ENCODE measurements at regions not wholly inside any gene's neighbourhood (a gene's known extent, or its start where the extent isn't known, plus 50 kb on each side); places are given as distances from the start of the nearest gene placed in this dataset.

DNA sequence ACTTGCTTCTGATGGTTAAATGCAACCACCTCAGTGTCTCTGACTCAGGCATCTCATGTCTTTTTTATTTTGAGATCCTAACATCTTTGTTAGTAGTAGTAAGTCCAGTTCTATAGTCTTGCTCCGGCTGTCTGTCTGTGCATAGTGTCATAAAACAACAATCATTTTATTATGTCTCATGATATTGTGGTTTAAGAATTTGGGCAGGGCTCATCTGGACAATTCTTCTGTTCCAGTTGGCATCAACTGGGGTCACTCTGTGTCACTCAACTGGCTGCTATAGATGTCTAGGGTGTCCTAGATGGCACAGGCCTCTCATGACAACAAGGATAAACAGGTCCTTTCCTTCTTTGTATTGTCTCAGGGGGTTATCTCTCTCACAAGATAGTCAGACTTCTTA is 299.6 kb upstream of the ZNF521 start:
- H3K4me1 Mint-ChIP-seq, result no peaks in the 10 kb centered on the region
- peaks cover 2% of the 10 kb centered on the region for H3K27me3 Mint-ChIP-seq
- H3K4me3 Mint-ChIP-seq, result no peak overlapping the region
- H3K9me3 Mint-ChIP-seq, result peaks cover 6% of the 10 kb centered on the region
- H3K27ac Mint-ChIP-seq, result no peak overlapping the region
- H3K36me3 Mint-ChIP-seq, result no peaks in the 10 kb centered on the region
- ATAC-seq (ENCODE audit: low read depth) (no peak), DNase-seq (ENCODE audit: low spot score in 2 of 2) (no peak)

DNA sequence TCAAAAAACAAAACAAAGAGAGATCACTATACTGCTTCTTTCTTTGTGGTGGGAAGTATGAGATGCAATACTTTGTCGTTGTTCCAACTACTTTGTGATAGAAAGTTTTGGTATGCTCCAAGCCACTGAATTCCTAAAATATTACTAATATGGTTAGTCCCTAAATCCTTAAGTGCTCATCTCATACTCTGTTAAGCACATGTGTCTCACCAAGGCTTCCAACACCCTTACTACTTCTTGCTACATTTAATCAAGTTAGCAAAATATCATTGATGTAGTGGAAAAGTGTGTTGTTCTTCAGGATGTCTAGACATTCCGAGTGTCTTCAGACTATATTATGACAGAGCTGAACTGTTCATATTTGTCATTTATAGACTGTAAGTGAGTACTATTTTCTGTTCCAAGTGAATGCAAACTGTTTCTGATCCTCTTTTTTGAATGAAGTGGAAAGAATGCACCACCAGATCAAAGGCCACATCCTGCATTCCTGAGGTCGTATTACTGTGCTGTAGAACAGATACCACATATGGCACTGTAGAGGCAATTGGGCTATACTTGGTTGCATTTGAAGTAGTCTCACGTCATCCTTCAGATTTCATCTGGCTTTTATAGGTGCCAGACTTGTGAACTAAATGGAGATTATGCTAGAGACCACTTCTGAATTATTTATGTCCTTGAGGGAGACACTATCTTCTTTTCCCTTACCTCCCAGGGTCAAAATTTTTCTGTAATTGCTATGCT is 298.4 kb upstream of the ZNF521 start:
- no peaks in the 10 kb centered on the region for H3K4me1 Mint-ChIP-seq
- H3K27me3 Mint-ChIP-seq, result peaks cover 5% of the 10 kb centered on the region
- H3K27ac Mint-ChIP-seq, result no peak overlapping the region
- H3K4me3 Mint-ChIP-seq, result no peak overlapping the region
- H3K36me3 Mint-ChIP-seq, result no peaks in the 10 kb centered on the region
- peaks cover 7% of the 10 kb centered on the region for H3K9me3 Mint-ChIP-seq
- no peak for DNase-seq (ENCODE audit: low spot score in 2 of 2)
- no peak for ATAC-seq (ENCODE audit: low read depth)

DNA sequence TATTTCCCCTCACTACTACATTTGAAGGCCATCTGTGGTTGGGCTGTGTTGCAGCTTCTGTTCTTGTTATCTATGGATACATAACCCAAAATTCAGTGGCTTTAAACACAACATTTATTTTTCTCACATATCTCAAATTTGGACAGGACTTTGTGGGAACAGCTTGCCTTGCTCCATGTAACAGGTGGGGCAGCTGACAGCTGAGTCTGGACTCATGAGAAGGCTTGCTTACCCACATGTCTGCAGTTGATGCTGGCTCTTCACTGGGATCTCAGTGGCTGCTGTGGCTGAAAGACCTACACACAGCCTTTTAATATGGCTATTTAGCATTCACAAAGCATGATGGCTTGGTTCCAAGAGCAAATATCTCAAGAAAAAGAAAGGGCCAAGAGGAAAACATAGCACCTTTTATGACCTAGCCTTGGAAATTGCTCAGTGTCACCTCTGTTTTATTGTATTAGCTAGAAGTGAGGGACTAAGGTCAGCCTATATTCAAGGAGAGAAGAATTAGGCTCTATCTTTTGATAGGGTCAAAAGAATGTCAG is 296.8 kb upstream of the ZNF521 start:
- no peaks in the 10 kb centered on the region for H3K4me1 Mint-ChIP-seq
- ATAC-seq (ENCODE audit: low read depth) (no peak), DNase-seq (ENCODE audit: low spot score in 2 of 2) (no peak)
- H3K27ac Mint-ChIP-seq, result no peak overlapping the region
- no peaks in the 10 kb centered on the region for H3K36me3 Mint-ChIP-seq
- H3K27me3 Mint-ChIP-seq, result peaks cover 5% of the 10 kb centered on the region
- peaks cover 2% of the 10 kb centered on the region for H3K9me3 Mint-ChIP-seq
- no peak overlapping the region for H3K4me3 Mint-ChIP-seq

DNA sequence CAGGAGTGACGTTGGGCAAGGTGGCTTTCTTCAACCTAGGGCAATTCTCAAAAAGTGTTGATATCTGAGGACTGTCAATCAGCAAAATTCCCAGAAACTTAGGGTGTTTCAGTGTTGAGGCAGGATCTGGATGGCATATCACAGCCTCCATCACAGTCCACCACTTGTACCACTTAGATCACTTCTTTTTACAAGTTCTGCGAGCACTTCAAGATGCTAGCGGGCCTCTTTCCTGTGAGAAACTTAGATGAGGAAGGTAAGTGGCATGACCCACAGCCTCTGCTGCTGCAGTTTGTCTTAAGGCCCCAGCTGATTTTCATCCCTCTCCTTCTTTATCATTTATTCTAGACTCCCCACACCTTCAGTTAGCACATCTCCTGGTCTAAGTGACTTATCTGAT is 295.4 kb upstream of the ZNF521 start:
- Mint-ChIP-seq H3K27ac (no peak overlapping the region), H3K36me3 (no peaks in the 10 kb centered on the region), H3K4me1 (no peaks in the 10 kb centered on the region), H3K4me3 (no peak overlapping the region), H3K9me3 (peaks cover 2% of the 10 kb centered on the region), H3K27me3 (peaks cover 5% of the 10 kb centered on the region)
- ATAC-seq (ENCODE audit: low read depth) (no peak), DNase-seq (ENCODE audit: low spot score in 2 of 2) (no peak)

DNA sequence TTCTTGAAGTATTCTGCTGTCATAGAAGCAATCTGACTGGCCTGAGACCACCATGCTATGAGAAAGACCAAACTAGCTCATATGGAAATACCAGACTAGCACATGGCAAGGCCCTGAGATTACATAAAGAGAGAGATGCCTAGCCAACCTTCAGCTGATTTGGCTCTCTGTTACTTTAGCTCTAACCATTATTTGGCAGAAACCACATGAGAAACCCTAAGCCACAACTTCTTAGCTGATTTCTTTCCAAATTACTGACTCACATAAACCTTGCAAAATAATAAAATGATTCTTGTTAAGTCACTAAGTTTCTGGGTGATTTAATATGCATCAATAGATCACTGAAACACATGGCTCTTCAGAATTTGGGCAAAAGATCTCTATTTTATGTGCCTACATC is 295.0 kb upstream of the ZNF521 start:
- no peak overlapping the region for H3K27ac Mint-ChIP-seq
- no peaks in the 10 kb centered on the region for H3K4me1 Mint-ChIP-seq
- no peak for ATAC-seq (ENCODE audit: low read depth)
- H3K27me3 Mint-ChIP-seq, result peaks cover 5% of the 10 kb centered on the region
- H3K4me3 Mint-ChIP-seq, result no peak overlapping the region
- no peaks in the 10 kb centered on the region for H3K36me3 Mint-ChIP-seq
- peaks cover 2% of the 10 kb centered on the region for H3K9me3 Mint-ChIP-seq
- DNase-seq (ENCODE audit: low spot score in 2 of 2), result no peak

DNA sequence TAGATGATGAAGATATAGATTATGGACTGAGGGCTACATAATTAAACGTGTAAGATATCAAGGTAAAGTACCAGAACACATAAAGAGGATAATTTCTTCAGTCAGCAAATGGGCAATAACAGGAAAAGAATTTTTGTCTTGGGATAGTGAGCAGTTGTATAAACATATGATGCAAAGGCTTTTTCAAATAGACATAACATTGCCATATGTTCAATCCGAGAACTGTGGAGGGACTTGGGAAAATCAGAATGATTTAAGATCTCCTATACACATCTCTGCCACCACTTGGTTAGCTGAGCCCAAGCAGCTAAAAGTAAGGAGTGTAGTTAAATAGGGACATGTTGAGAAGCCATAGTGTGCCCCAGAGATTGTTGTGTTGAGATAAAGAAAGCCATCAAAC is 287.6 kb upstream of the ZNF521 start:
- Mint-ChIP-seq H3K27ac (no peak overlapping the region), H3K9me3 (peaks cover 4% of the 10 kb centered on the region), H3K4me1 (no peaks in the 10 kb centered on the region), H3K27me3 (no peaks in the 10 kb centered on the region), H3K36me3 (no peaks in the 10 kb centered on the region), H3K4me3 (no peak overlapping the region)
- DNase-seq (ENCODE audit: low spot score in 2 of 2) (no peak), ATAC-seq (ENCODE audit: low read depth) (no peak)

DNA sequence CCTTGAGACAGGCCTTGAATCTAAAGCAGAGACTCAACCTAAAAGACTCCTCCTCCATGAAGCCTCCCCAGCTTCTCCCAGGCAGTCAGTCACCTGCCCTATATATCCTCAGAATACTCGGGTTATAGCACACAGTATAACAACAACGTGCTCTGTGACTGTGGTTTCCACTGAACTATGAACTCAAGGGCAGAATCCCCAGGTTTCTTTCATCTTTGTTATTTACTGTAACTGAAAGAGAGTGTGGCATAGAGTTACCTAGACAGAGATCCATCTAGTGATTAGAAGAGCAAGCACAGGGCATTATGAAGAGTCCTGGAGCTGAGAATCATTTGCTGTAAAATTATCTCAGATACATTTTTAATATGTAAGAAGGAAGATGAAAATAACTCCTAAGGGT is 281.6 kb upstream of the ZNF521 start:
- Mint-ChIP-seq H3K4me1 (no peaks in the 10 kb centered on the region), H3K36me3 (no peaks in the 10 kb centered on the region), H3K27me3 (peaks cover 3% of the 10 kb centered on the region), H3K9me3 (peaks cover 2% of the 10 kb centered on the region), H3K4me3 (no peak overlapping the region), H3K27ac (no peak overlapping the region)
- ATAC-seq (ENCODE audit: low read depth) (no peak), DNase-seq (ENCODE audit: low spot score in 2 of 2) (no peak)

DNA sequence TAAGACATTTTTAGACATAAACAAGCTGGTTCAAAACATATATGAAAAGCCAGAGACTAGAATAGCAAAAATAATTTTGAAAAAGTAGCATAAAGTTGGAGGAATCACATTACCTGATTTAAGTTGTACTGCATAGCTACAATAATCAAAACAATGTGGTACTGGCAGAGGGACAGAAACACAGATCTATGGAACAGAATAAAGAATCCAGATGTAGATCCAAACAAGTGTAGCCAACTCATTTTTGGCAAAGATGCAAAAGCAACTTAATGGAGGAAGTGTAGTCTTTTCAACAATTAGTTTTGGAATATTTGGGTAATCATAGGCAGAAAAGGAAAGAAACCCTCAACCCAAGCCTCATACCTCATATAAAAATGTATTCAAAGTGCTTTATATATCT is 278.7 kb upstream of the ZNF521 start:
- ATAC-seq (ENCODE audit: low read depth) (no peak), DNase-seq (ENCODE audit: low spot score in 2 of 2) (no peak)
- Mint-ChIP-seq H3K27ac (no peak overlapping the region), H3K9me3 (peaks cover 9% of the 10 kb centered on the region), H3K27me3 (peaks cover 3% of the 10 kb centered on the region), H3K4me1 (no peaks in the 10 kb centered on the region), H3K4me3 (no peak overlapping the region), H3K36me3 (no peaks in the 10 kb centered on the region)

DNA sequence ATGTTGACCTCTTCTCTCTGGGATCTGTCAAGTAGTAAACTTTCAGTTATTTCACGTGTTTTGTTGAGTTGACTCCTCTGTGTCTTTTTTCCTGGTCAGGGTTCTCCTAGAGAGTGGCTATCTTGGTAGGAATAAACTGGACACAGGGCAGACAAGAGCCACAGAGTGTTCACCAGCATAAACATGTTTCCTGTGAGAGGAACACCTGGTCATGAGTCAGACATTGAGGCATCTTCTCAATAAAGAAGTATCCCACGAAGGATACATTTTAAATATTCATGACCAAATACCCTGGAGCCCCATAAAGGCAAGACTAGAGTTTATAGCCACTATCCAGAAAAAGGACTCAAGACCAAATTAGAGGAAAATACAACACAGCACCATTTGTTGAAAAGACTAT is 269.7 kb upstream of the ZNF521 start:
- Mint-ChIP-seq H3K27ac (no peak overlapping the region), H3K9me3 (peaks cover 19% of the 10 kb centered on the region), H3K4me3 (no peak overlapping the region), H3K4me1 (no peaks in the 10 kb centered on the region), H3K36me3 (no peaks in the 10 kb centered on the region), H3K27me3 (no peaks in the 10 kb centered on the region)
- DNase-seq (ENCODE audit: low spot score in 2 of 2) (no peak), ATAC-seq (ENCODE audit: low read depth) (no peak)

DNA sequence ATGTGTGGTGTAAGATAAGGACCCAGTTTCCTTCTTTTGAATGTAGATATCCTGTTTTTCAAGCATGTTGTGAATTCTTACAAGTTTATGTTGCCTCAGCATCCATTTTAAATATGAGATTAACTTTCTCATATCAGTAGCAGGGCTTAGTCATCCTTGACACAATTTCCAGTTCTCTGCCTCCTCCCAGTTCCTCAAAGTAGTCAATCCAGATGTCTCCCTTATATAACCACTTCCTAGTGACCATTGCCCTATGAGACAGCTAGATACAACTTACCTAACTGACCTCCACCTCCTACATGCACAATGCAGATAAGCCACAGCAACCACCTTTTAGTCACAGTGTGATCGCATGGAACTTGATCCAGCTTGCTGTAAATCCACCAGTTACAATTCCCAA is 269.2 kb upstream of the ZNF521 start:
- no peak overlapping the region for H3K4me3 Mint-ChIP-seq
- H3K27ac Mint-ChIP-seq, result no peak overlapping the region
- H3K36me3 Mint-ChIP-seq, result no peaks in the 10 kb centered on the region
- DNase-seq (ENCODE audit: low spot score in 2 of 2) (no peak), ATAC-seq (ENCODE audit: low read depth) (no peak)
- H3K9me3 Mint-ChIP-seq, result peaks cover 16% of the 10 kb centered on the region
- H3K4me1 Mint-ChIP-seq, result no peaks in the 10 kb centered on the region
- no peaks in the 10 kb centered on the region for H3K27me3 Mint-ChIP-seq

DNA sequence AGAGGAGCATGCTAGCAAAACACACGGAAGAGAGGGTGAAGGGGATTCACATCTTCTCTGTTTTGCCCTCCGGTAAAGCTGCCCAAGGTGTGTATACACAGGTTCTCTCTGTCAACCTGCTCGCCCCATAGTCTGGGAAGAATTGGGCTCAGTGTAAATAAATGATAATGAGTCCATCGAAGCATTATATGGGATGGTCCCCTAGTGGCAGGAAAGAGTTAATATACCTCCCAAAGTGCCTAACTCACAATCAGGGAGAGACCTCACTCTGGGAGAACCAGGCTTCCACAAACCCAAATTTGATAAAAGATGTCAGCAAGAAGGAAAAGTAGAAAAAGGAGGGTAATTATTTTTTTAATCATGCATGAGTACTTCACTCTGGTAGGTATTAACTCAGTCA is 262.2 kb upstream of the ZNF521 start:
- Mint-ChIP-seq H3K9me3 (peaks cover 2% of the 10 kb centered on the region), H3K4me1 (no peaks in the 10 kb centered on the region), H3K36me3 (no peaks in the 10 kb centered on the region), H3K4me3 (no peak overlapping the region), H3K27ac (no peak overlapping the region), H3K27me3 (no peaks in the 10 kb centered on the region)
- ATAC-seq (ENCODE audit: low read depth), result no peak
- DNase-seq (ENCODE audit: low spot score in 2 of 2), result no peak

DNA sequence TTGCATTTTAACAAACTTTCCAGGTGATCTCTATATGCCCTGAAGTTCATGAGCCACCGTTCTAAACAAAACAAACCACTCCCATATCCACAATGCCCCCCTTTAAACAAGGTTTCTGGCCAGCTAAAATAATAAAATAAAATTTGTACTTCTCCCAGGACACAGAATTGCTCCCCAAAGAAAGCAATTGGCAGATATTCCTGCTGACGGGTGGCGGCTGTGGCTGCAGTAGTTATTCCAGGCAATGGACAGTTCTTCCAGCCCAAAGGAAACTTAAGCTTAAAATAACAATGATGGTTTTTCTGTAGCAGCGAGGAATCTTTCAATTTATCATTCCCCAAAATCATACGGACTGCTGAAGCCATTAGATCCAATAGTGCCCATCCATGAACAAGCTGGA is 260.5 kb upstream of the ZNF521 start:
- no peak for DNase-seq (ENCODE audit: low spot score in 2 of 2)
- ATAC-seq (ENCODE audit: low read depth), result no peak
- no peak overlapping the region for H3K27ac Mint-ChIP-seq
- H3K27me3 Mint-ChIP-seq, result no peaks in the 10 kb centered on the region
- no peaks in the 10 kb centered on the region for H3K4me1 Mint-ChIP-seq
- H3K4me3 Mint-ChIP-seq, result no peak overlapping the region
- no peaks in the 10 kb centered on the region for H3K36me3 Mint-ChIP-seq
- peaks cover 2% of the 10 kb centered on the region for H3K9me3 Mint-ChIP-seq

DNA sequence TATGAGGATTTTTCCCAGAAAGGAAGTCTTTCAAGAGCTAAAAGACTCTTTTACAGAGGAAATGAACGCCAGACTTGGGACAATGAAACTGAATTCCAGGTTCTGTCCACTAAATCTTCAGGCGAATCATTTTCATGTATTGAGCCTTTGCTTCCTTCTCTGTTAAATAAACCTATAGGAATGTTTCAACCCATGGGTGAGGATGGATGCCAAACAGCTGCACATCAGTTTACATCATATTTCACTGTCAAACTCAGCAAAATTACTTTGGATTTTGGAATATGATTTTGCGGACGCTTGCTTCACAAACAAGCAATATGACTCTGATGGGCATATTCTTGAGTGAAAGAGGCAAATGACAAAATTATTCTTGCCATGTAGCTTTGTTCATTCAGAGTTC is 256.1 kb upstream of the ZNF521 start:
- Mint-ChIP-seq H3K36me3 (no peaks in the 10 kb centered on the region), H3K4me1 (no peaks in the 10 kb centered on the region), H3K4me3 (no peak overlapping the region)

DNA sequence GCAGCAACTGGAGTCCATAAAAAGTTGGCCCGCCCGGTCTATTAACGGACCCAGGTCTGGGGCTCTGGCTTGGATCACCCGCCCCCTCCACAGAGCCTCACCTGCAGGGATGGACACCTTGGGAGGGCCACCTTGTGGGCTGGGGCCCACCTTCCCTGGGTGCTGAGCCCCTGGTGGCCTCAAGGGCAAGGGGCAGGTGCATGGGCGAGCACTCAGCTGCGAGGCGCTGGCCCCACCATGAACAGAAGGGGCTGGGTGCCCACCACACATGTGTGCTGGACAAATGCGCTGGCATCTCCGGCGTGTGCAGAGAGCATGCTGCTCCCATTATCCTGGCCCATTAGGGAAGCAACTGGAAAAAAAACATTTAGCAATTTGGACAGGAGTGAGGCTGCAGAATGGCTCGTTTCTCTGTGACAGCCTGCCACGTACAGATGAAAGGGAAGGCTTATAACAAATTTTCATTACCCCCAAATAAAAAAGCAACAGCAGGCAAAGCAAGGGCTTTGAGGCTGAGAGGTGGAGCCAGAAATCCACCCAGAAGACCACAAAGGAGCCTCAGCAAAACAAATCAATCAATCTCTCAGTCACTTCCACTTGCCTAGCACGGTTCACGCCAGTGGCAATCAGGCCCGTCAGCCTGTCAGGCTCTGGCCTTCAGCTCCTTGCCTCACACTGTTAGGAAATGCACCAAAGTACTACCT is 253.1 kb upstream of the ZNF521 start:
- no peak for DNase-seq (ENCODE audit: low spot score in 2 of 2)
- Mint-ChIP-seq H3K4me3 (no peak overlapping the region), H3K27ac (no peak overlapping the region), H3K27me3 (peaks cover 11% of the 10 kb centered on the region), H3K4me1 (no peaks in the 10 kb centered on the region), H3K9me3 (peaks cover 2% of the 10 kb centered on the region), H3K36me3 (no peaks in the 10 kb centered on the region)
- no peak for ATAC-seq (ENCODE audit: low read depth)

More for the DNA sequence above, 256.1 kb upstream of the ZNF521 start:
- Mint-ChIP-seq H3K27me3 (no peaks in the 10 kb centered on the region), H3K27ac (no peak overlapping the region), H3K9me3 (peaks cover 2% of the 10 kb centered on the region)
- DNase-seq (ENCODE audit: low spot score in 2 of 2), result no peak
- no peak for ATAC-seq (ENCODE audit: low read depth)

Measured in memory B cell (primary cell).